Activated CD4-positive, alpha-beta memory T cell treated with anti-CD3 and anti-CD28 coated beads, Interleukin-2, amount 10 ng/mL, durations not matched to agents 7 days and 5 days (primary cell): ENCODE measurements at regions not wholly inside any gene's neighbourhood (a gene's known extent, or its start where the extent isn't known, plus 50 kb on each side); places are given as distances from the start of the nearest gene placed in this dataset.

Experiments used
- CTCF ChIA-PET: fragments of 350-600 bp; sonication (Branson Sonifier 250); formaldehyde crosslinking; loops from one replicate; lab custom pipeline; 2021; ENCODE audit warnings: antibody characterized with exemption, inconsistent platforms; lab: Charles Lee
- POLR2A ChIA-PET: fragments of 350-600 bp; sonication (Branson Sonifier 250); formaldehyde crosslinking; loops from one replicate; lab custom pipeline; 2021; ENCODE audit warnings: antibody characterized with exemption; lab: Charles Lee
- DNase-seq: peaks from one replicate; pipeline ENCODE4 v3.0.0-alpha.2; 2020
- H3K27ac Mint-ChIP-seq: one replicate; pipeline ENCODE4 v1.8.0; 2021; ENCODE audit warnings: mild to moderate bottlenecking, mixed read lengths
- H3K27me3 Mint-ChIP-seq: one replicate; pipeline ENCODE4 v1.8.0; 2021; ENCODE audit warnings: mixed read lengths
- H3K36me3 Mint-ChIP-seq: one replicate; pipeline ENCODE4 v1.8.0; 2021; ENCODE audit warnings: low read depth, mixed read lengths
- H3K4me1 Mint-ChIP-seq: one replicate; pipeline ENCODE4 v1.8.0; 2021; ENCODE audit warnings: mixed read lengths
- H3K4me3 Mint-ChIP-seq: one replicate; pipeline ENCODE4 v1.8.0; 2021; ENCODE audit warnings: mild to moderate bottlenecking, mixed read lengths
- H3K9me3 Mint-ChIP-seq: one replicate; pipeline ENCODE4 v1.8.0; 2021; ENCODE audit warnings: mixed read lengths

DNA sequence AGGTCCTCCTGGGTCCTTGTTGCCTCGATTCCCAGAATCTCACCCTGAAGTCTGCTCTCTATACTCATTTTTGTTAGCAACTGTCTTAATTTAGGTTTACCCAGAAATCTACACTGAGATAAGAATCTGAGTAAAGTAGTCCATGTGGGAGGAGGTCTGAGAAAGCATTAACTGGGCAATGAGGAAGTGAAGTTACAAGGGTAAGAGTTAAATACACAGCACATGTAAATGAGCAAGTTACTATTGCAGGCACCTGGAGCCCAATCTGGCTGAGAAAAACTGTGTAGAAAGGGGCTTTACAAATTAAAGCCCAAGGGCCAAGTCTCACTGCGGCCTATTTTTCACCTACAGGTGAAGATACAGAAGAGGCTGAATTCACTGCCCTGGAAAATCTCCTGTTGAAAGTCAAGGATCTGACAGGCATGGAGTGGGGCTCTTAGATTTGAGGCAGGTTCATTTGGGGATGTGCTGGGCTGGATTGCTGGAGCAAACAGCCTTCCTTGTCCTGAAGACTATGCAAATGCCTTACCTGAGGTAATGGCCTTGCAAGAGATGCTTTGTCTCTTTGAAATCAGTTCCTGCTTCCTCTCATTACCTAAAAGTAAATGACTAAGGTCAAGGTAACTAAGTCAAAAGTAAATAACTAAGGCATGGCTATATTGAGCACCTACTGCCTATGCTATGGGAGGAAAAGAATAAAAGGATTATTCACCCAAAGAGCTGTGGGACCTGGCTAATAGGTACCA is 84.4 kb upstream of the DYNAP start:
- Mint-ChIP-seq H3K27me3 (peaks cover 9% of the 10 kb centered on the region), H3K4me1 (no peaks in the 10 kb centered on the region), H3K36me3 (no peaks in the 10 kb centered on the region), H3K4me3 (no peak overlapping the region), H3K27ac (no peak overlapping the region), H3K9me3 (no peaks in the 10 kb centered on the region)
- ChIA-PET CTCF (no interaction called here), POLR2A (no interaction called here)
- DNase-seq, result no peak

DNA sequence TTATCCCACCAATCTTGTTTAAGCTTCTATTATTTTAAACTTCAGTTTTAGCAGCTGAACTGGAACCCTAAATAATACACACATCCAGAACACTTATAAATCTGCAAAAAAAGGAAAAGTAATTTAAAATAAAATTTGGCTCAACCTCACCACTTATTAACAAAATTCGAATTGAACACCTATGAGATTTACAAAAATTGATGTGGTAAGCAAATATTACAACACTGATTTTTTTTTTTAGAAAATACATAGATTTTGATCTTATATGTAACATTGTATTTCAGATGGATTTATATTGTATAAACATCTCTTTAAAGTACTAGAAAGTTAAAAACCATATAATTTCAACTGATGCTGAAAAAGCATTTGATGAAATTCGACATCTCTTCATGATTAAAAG is 81.3 kb upstream of the DYNAP start:
- ChIA-PET CTCF (no interaction called here), POLR2A (no interaction called here)
- H3K27me3 Mint-ChIP-seq, result peaks cover 13% of the 10 kb centered on the region
- no peaks in the 10 kb centered on the region for H3K4me1 Mint-ChIP-seq
- no peak overlapping the region for H3K4me3 Mint-ChIP-seq
- no peaks in the 10 kb centered on the region for H3K9me3 Mint-ChIP-seq
- H3K27ac Mint-ChIP-seq, result no peak overlapping the region
- no peak for DNase-seq
- H3K36me3 Mint-ChIP-seq, result no peaks in the 10 kb centered on the region

DNA sequence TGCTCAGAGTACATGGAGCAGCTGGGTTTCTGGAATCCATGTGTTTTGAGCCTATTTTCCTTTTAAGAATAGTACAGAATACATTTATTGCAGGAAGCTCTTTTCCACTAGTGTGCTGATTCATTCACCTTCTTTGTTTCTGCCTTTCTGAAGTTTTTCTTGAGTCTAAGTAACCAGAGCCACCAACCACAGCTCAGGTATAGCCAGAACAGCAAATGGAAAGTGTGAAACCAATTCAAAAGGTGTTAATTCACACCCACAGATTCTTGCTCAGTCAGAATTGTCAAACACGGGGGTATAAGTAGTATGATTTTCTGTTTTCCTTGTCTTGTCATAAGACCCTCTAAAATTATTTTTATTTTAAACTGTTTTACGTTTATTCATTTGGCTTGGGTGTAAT is 75.9 kb upstream of the DYNAP start:
- no peaks in the 10 kb centered on the region for H3K4me1 Mint-ChIP-seq
- POLR2A ChIA-PET, result no interaction called here
- no peak overlapping the region for H3K4me3 Mint-ChIP-seq
- CTCF ChIA-PET, result no interaction called here
- H3K36me3 Mint-ChIP-seq, result no peaks in the 10 kb centered on the region
- no peak for DNase-seq
- H3K9me3 Mint-ChIP-seq, result no peaks in the 10 kb centered on the region
- peaks cover 11% of the 10 kb centered on the region for H3K27me3 Mint-ChIP-seq
- H3K27ac Mint-ChIP-seq, result no peak overlapping the region

DNA sequence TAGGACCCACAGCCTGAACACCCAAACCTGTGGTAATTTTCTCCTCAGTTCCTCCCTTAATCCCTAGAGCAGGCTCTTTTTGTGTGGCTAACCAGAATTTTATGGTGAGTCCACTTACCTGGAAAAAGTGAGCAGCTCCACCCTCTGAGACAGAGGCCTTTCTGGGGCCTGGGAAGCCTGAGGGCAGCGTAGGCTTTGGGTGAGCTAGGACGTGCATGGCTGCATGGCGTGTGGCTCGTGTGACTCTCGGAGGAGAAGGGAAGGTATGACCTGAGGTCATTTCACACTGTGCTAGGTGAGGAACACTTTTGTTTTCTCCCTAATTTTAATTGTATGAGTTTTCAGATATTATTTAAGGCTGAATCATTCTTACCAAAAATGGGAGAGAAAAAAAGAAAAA is 73.5 kb upstream of the DYNAP start:
- no peak overlapping the region for H3K27ac Mint-ChIP-seq
- POLR2A ChIA-PET, result no interaction called here
- H3K36me3 Mint-ChIP-seq, result no peaks in the 10 kb centered on the region
- CTCF ChIA-PET, result no interaction called here
- no peaks in the 10 kb centered on the region for H3K9me3 Mint-ChIP-seq
- DNase-seq, result no peak
- H3K4me3 Mint-ChIP-seq, result no peak overlapping the region
- H3K4me1 Mint-ChIP-seq, result no peaks in the 10 kb centered on the region
- no peaks in the 10 kb centered on the region for H3K27me3 Mint-ChIP-seq

DNA sequence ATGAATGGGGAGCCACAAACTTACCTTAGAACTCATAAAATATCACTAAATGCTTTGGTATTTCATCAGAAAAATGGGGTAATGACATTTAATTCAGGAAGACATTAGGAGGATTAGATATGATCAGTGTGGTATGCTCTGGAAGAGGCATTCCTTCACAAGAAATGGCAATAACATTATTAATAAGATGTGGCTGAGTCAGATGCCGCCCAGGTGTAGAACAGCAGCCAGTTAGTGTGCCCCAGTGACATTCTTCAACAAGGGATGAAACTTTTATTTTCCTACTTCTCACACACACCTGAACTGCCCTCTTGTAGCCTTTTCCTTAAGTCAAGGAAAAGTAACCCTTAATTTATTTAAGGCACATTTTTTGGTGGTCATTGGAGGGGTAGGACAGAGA is 69.2 kb upstream of the DYNAP start:
- Mint-ChIP-seq H3K27me3 (no peaks in the 10 kb centered on the region), H3K9me3 (no peaks in the 10 kb centered on the region), H3K36me3 (no peaks in the 10 kb centered on the region), H3K4me1 (no peaks in the 10 kb centered on the region), H3K27ac (no peak overlapping the region), H3K4me3 (no peak overlapping the region)
- CTCF ChIA-PET, result no interaction called here
- no peak for DNase-seq
- POLR2A ChIA-PET, result no interaction called here

DNA sequence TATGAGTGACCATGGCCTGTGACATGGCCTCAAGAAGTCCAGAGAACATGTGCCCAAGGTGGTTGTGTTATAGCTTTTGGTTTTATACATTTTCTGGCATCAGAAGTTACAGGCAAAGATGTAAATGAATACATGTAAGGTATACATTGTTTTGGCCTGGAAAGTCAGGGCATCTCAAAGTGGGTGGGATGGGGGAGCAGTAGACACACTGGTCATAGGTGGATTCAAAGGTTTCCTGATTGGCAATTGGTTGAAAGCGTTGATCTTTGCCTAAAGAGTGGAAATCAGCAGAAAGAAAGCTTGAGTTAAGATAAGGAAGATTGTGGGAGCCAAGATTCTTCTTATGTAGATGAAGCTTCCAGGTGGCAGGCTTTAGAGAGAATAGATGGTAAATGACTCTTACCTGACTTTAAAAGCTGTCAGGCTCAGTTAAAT is 62.1 kb upstream of the DYNAP start:
- Mint-ChIP-seq H3K36me3 (no peaks in the 10 kb centered on the region), H3K27ac (no peak overlapping the region), H3K4me3 (no peak overlapping the region), H3K27me3 (no peaks in the 10 kb centered on the region), H3K9me3 (no peaks in the 10 kb centered on the region), H3K4me1 (no peaks in the 10 kb centered on the region)
- DNase-seq, result no peak
- ChIA-PET CTCF (no interaction called here), POLR2A (no interaction called here)

DNA sequence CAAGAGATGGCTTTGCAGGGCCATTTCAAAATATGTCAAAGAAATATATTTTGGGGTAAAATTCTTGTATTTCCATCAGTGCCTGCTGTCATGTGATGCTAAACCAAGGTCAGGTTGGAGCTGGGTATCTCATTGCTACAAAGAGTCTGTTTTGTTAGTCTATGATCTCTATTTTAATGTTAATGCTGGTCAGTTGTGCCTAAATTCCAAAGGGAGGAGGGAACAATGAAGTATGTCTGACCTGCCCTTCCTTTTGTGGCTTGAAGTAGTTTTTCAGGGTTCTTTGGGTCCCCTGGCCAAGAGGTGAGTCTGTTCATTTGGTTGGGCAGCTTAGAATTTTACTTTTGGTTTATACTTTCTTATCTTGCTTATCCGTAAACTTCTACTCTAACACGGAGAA is 61.6 kb upstream of the DYNAP start:
- Mint-ChIP-seq H3K4me3 (no peak overlapping the region), H3K36me3 (no peaks in the 10 kb centered on the region), H3K27me3 (no peaks in the 10 kb centered on the region), H3K9me3 (no peaks in the 10 kb centered on the region), H3K27ac (no peak overlapping the region), H3K4me1 (no peaks in the 10 kb centered on the region)
- ChIA-PET CTCF (no interaction called here), POLR2A (no interaction called here)
- no peak for DNase-seq

DNA sequence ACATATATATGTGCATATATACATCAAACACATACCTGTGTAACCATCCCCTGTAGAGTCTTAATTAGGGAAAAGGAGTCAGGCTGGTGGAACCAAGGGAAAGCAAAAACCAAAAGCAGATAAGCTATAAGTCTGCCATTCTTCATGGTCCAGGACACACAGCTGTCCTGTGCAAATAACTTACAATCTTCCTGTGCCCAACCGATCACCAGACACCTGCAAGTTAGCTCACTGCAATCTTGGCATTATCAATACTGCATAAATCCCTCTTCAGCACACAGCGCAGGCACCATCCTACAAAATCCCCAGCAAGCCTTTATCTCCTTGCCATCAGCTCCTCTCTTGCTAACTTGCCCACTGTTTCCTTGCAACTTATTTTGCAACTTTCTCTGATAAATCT is 60.8 kb upstream of the DYNAP start:
- Mint-ChIP-seq H3K27me3 (no peaks in the 10 kb centered on the region), H3K4me1 (no peaks in the 10 kb centered on the region), H3K9me3 (no peaks in the 10 kb centered on the region), H3K4me3 (no peak overlapping the region), H3K36me3 (no peaks in the 10 kb centered on the region), H3K27ac (no peak overlapping the region)
- CTCF ChIA-PET, result no interaction called here
- DNase-seq, result no peak
- POLR2A ChIA-PET, result no interaction called here

DNA sequence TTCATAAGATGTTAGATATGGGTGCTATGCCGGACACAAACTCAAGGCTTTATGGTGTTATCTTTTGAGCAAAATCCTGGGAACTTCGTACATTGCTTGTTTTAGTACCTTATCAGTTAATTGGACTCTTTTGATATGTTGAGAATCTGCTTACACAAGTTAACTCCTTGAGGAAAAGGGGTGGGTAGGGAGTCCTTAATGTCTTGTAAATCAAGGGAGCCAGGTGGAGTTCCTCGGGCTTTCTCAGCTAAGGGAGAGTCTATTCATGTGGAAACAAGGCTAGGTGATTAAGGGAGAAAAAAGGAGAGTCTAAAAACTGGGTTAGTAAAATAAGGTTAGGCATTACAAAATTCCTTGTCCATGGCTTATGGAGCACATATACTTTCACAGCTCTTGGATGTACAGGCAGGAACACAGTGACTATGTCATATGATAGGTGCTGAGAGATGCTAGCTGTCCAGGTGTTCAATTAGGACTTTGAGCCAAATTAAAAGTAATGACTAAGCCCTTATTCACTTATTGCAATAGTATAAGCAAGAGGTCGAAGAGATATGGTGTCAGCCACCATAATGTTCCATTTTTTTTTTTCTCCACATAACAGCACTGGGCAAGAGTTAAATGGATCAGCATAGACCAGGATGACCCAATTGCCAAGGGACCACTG is 59.5 kb upstream of the DYNAP start:
- H3K27me3 Mint-ChIP-seq, result no peaks in the 10 kb centered on the region
- POLR2A ChIA-PET, result no interaction called here
- H3K27ac Mint-ChIP-seq, result no peak overlapping the region
- H3K4me3 Mint-ChIP-seq, result no peak overlapping the region
- CTCF ChIA-PET, result no interaction called here
- no peaks in the 10 kb centered on the region for H3K9me3 Mint-ChIP-seq
- no peaks in the 10 kb centered on the region for H3K4me1 Mint-ChIP-seq
- no peaks in the 10 kb centered on the region for H3K36me3 Mint-ChIP-seq
- DNase-seq, result no peak

DNA sequence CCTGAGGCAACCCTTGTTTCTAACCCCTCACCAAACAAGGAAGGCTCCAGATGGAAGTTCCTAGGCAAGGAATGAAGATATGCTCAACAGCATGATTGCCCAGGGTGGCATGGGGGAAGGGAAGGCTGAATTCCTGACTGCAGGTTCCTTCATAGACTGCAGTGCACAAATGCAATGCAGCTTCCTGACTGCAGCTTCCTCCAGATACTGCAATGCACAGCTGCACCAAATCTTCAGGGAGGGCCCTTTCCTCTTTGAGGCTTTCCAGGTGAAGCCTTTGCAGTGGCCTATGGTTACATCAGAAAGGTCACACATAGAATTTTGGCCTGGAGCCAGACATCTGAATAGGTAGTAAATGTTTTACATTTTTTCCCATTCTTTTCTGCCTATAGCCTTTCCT is 58.8 kb upstream of the DYNAP start:
- H3K36me3 Mint-ChIP-seq, result no peaks in the 10 kb centered on the region
- H3K4me3 Mint-ChIP-seq, result no peak overlapping the region
- no peak overlapping the region for H3K27ac Mint-ChIP-seq
- ChIA-PET CTCF (no interaction called here), POLR2A (no interaction called here)
- no peaks in the 10 kb centered on the region for H3K27me3 Mint-ChIP-seq
- H3K9me3 Mint-ChIP-seq, result no peaks in the 10 kb centered on the region
- DNase-seq, result no peak
- no peaks in the 10 kb centered on the region for H3K4me1 Mint-ChIP-seq

DNA sequence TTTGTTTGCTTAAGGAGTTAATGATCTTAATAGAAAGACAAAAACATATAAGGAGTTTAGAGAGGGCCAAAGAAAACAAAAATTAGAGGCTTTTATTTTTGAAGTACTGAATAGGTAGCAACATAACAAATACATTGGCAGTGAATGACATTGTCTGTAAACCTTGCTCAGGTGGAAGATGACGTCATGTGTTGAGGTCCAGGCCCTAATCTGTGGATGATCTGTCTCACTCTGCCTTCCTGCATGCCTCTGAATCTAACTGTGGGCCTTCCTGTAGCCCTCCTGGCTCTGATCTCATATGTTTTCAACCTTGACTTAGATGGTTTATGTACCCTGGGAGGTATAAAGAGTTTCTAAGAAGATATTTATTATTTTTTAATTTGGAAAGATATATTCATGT is 58.1 kb upstream of the DYNAP start:
- DNase-seq, result no peak
- no peaks in the 10 kb centered on the region for H3K27me3 Mint-ChIP-seq
- ChIA-PET POLR2A (no interaction called here), CTCF (no interaction called here)
- no peak overlapping the region for H3K27ac Mint-ChIP-seq
- H3K9me3 Mint-ChIP-seq, result no peaks in the 10 kb centered on the region
- H3K4me3 Mint-ChIP-seq, result no peak overlapping the region
- H3K4me1 Mint-ChIP-seq, result no peaks in the 10 kb centered on the region
- no peaks in the 10 kb centered on the region for H3K36me3 Mint-ChIP-seq
